GM21576 (cell line): ENCODE measurements at regions not wholly inside any gene's neighbourhood (a gene's known extent, or its start where the extent isn't known, plus 50 kb on each side); places are given as distances from the start of the nearest gene placed in this dataset.
"Not testable (repeated sequence)": the region's sequence is repeated elsewhere in the genome, so short reads cannot be mapped to it uniquely, and the experiment has no call there.

Experiments used
- ATAC-seq: cut with Tn5 transposase; IDR thresholded peaks from one replicate; pipeline ENCODE4 v1.9.1; 2021; ENCODE audit warnings: mild to moderate bottlenecking, moderate library complexity; ENCODE audit not compliant: unreplicated experiment

DNA sequence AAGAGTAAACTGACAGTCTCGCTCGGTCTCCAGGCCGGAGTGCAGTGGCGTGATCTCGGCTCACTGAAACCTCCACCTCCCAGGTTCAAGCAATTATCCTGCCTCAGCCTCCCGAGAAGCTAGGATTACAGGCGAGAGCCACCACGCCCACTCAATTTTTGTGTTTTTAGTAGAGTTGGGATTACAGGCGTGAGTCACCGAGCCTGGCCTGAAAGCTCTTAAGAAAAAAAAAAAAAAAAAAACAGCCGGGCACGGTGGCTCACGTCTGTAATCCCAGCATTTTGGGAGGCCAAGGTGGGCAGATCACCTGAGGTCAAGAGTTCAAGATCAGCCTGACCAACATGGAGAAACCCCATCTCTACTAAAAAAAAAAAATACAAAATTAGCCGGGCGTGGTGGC is 55.3 kb upstream of the THOC2 start:
- ATAC-seq: not testable (repeated sequence)

DNA sequence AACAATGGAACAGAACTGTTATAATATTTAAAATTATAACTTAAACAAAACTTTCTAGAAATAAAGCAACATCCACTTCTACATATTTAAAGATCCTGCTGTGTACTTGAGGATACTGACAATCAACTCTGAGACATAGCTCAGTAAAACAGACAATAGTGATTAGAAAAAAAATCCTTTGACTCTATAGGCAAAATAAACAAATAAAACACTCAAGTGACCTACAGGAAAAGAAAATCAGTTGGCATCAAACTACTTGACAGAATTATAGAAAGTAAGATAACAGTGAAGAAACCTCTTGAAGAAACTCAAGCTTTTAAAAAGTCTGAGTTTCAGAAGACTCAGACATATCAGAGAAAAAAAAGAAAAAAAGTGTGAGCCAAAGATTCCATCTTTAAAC is 55.9 kb upstream of the THOC2 start:
- ATAC-seq: no peak

GRCh38 chrX:123797543-123798447 is 62.1 kb upstream of the XIAP start:
- ATAC-seq: no peak

DNA sequence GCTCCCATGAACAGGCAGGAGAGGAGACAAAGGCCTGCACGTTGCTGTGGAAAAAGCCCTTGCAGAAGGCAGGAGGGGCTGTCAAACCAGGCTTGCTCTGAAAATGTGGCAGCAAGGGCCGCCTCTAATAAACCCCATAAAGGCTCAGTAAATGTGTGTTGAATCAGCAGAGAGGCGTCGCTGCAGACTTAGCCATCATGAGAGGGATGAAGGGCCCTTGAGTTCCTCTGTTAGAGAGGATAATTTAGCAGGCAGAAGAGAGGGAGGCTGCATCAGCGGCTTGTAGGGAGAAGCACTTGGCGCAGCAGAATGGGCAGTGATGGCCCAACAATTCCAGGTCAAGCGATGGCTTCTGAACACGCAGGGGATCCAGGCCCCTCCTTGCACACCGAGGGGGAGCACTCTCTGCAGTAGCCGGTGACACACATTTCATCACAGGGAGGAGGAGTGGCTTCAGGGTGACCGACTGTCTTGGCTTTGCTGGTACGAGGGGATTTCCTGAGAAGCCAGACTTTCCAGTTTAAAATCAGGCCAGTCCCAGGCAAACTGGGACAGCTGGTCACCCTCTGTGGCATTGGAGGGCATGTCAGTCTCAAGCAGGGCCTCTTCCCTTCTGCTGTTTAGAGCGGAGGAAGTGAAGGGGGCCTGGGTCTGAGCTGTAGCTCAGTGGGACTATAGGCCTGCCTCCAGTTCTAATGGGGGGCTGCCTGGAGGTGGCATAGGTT is 61.0 kb upstream of the XIAP start:
- not testable (repeated sequence) for ATAC-seq

GRCh38 chrX:123801901-123802300 is 58.0 kb upstream of the XIAP start:
- no peak for ATAC-seq

DNA sequence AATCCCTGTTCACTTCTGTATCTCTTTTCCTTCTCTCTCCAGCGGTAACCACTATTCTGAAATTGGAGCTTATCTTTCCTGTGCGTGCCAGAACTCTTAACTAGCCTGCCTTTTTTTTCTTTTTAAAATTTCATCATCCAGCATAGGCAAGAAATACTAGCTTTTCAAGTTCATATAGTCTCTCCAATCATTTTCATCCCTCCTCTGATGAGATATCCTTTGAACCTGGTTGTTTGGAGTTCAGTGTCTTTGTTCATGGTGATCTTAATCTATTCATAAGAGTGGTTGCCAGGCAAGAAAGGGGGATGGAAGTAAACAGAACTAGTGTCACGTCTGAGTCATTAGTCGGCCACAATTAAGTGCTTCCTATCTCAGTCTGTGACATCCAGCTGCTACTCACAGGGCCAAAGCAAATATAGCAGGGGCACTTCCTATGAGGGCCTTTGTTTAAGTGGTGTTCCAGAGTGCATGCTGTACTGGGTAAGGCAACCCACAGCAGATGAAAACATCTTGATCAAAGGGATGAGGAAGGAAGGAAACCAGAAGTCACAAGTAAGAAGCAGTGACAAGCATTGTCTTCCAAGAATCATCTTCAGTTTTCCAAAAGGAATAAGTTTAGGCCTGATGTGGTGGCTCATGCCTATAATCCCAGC is 56.4 kb upstream of the XIAP start:
- ATAC-seq: peak; percentile 61

DNA sequence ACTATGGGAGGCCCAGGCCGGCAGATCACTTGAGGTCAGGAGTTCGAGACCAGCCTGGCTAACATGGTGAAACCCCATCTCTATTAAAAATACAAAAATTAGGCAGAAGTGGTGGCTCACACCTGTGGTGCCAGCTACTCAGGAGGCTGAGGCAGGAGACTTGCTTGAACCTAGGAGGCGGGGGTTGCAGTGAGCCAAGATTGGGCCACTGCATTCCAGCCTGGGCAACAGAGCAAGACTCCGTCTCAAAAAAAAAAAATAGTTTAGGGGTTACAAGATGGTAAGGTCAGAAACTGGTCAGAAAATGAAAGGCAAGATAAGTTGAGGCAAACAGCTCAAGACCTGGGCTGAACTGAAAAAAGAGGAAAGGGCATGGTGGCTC is 55.9 kb upstream of the XIAP start:
- not testable (repeated sequence) for ATAC-seq

- no peak for ATAC-seq
Observed at GRCh38 chrX:123807835-123808416, 51.9 kb upstream of the XIAP start.

- ATAC-seq: no peak
Observed at GRCh38 chrX:123809854-123810375, 49.9 kb upstream of the XIAP start.
